ENCODE measurements at regions not wholly inside any gene's neighbourhood (a gene's known extent, or its start where the extent isn't known, plus 50 kb on each side); places are given as distances from the start of the nearest gene placed in this dataset.

DNA sequence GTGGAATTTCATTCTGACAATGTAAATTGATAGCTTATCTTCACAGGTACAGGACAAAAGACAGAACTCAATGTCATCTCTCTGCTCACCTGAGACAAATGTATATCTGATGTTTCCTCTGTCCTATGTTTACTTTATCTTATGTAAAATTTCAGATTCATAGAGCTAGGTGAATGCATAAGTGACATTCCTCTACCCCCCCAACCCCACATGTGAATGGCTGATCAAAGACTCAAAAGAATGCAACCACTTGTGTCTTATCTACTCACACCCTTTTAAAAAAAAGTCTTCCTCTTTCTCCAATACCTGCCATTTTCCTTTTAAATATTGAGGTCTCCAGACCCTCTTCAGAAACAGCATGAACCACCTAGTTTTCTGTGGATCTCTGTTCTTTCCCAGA is 736.6 kb upstream of the SEL1L start:
- H4K20me1 ChIP-seq (ENCODE audit: insufficient read depth, low read length): no peaks in the 10 kb centered on the region
- no peaks in the 10 kb centered on the region for H3K4me1 Mint-ChIP-seq
- no peak overlapping the region for H3K4me3 ChIP-seq (replicated peaks in 1 of 3; ENCODE audit: low read depth in 2 of 3, low read length in 3 of 3)
- no peaks in the 10 kb centered on the region for H3K36me3 ChIP-seq (replicated peaks in 1 of 2; ENCODE audit: control insufficient read depth in 1 of 2, insufficient read depth in 2 of 2, low read length in 2 of 2)
- no peaks in the 10 kb centered on the region for H3K27me3 ChIP-seq (ENCODE audit: control insufficient read depth in 2 of 2, insufficient read depth in 2 of 2, low read length in 2 of 2)
- no peaks in the 10 kb centered on the region for H3K4me1 ChIP-seq (ENCODE audit: control insufficient read depth in 1 of 2, insufficient read depth in 2 of 2, low read length in 2 of 2)
- TF ChIP-seq, protein P1, sequence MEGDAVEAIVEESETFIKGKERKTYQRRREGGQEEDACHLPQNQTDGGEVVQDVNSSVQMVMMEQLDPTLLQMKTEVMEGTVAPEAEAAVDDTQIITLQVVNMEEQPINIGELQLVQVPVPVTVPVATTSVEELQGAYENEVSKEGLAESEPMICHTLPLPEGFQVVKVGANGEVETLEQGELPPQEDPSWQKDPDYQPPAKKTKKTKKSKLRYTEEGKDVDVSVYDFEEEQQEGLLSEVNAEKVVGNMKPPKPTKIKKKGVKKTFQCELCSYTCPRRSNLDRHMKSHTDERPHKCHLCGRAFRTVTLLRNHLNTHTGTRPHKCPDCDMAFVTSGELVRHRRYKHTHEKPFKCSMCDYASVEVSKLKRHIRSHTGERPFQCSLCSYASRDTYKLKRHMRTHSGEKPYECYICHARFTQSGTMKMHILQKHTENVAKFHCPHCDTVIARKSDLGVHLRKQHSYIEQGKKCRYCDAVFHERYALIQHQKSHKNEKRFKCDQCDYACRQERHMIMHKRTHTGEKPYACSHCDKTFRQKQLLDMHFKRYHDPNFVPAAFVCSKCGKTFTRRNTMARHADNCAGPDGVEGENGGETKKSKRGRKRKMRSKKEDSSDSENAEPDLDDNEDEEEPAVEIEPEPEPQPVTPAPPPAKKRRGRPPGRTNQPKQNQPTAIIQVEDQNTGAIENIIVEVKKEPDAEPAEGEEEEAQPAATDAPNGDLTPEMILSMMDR (IDR thresholded peaks at IDR 0.05): no peak
- no peak overlapping the region for H3K4me2 ChIP-seq (replicated peaks; ENCODE audit: extremely low read depth, low read length, poor library complexity, severe bottlenecking)
- no peaks in the 10 kb centered on the region for H3K27me3 Mint-ChIP-seq (ENCODE audit: low read depth in 3 of 3)
- H3K27ac ChIP-seq (ENCODE audit: low read depth in 1 of 2, low read length in 2 of 2): no peak overlapping the region
- H3K9me3 ChIP-seq (replicated peaks in 1 of 2; ENCODE audit: control insufficient read depth in 1 of 2, insufficient read depth in 1 of 2, low read length in 2 of 2): peaks cover 3 to 7% of the 10 kb centered on the region in 2 donors
- H2AFZ ChIP-seq (ENCODE audit: insufficient read depth, low read depth, low read length, poor library complexity, severe bottlenecking): no peak overlapping the region
- H3K4me3 Mint-ChIP-seq: no peak overlapping the region
- H3K9ac ChIP-seq (ENCODE audit: insufficient read depth, low read length, poor library complexity, severe bottlenecking): no peak overlapping the region
- intact Hi-C loops (cut with micrococcal nuclease): no loop called here
- no peaks in the 10 kb centered on the region for H3K36me3 Mint-ChIP-seq
- no peak for DNase-seq
- peaks cover 0 to 5% (median 1%) of the 10 kb centered on the region in 7 donors for H3K9me3 Mint-ChIP-seq
- no peaks in the 10 kb centered on the region for H3K79me2 ChIP-seq (ENCODE audit: insufficient read depth, low read length)
- no peak overlapping the region for H3K27ac Mint-ChIP-seq

DNA sequence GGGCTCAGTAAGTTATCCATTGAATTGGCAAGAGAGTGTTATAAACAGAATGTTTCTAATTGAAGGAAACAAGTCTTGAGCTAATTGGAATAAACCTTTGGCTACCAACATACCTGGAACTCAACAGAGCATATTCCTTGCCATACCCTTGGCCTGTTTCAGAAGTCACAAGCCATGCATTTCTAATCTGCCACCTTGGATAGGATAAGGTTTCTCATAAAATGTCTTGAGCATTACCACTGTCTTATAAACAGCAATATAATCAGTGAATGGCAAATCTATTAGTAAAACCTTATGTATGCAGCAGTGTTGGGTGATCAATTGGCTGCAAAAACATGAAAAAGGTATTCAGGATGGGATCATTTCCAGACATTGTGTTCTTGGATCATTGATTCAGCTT is 765.2 kb upstream of the SEL1L start:
- Mint-ChIP-seq H3K9me3 (peaks cover 0 to 5% (median 2%) of the 10 kb centered on the region in 7 donors), H3K4me1 (no peaks in the 10 kb centered on the region), H3K4me3 (no peak overlapping the region), H3K27ac (no peak overlapping the region), H3K36me3 (no peaks in the 10 kb centered on the region), H3K27me3 (ENCODE audit: low read depth in 3 of 3) (no peaks in the 10 kb centered on the region)
- Histone ChIP-seq H4K20me1 (ENCODE audit: insufficient read depth, low read length) (no peaks in the 10 kb centered on the region), H3K79me2 (ENCODE audit: insufficient read depth, low read length) (no peaks in the 10 kb centered on the region), H2AFZ (ENCODE audit: insufficient read depth, low read depth, low read length, poor library complexity, severe bottlenecking) (no peak overlapping the region), H3K9ac (ENCODE audit: insufficient read depth, low read length, poor library complexity, severe bottlenecking) (no peak overlapping the region), H3K27me3 (ENCODE audit: control insufficient read depth in 2 of 2, insufficient read depth in 2 of 2, low read length in 2 of 2) (no peaks in the 10 kb centered on the region), H3K36me3 (replicated peaks in 1 of 2; ENCODE audit: control insufficient read depth in 1 of 2, insufficient read depth in 2 of 2, low read length in 2 of 2) (no peaks in the 10 kb centered on the region), H3K4me3 (replicated peaks in 1 of 3; ENCODE audit: low read depth in 2 of 3, low read length in 3 of 3) (no peak overlapping the region), H3K27ac (ENCODE audit: low read depth in 1 of 2, low read length in 2 of 2) (no peak overlapping the region), H3K4me1 (ENCODE audit: control insufficient read depth in 1 of 2, insufficient read depth in 2 of 2, low read length in 2 of 2) (no peaks in the 10 kb centered on the region), H3K9me3 (replicated peaks in 1 of 2; ENCODE audit: control insufficient read depth in 1 of 2, insufficient read depth in 1 of 2, low read length in 2 of 2) (no peaks in the 10 kb centered on the region), H3K4me2 (replicated peaks; ENCODE audit: extremely low read depth, low read length, poor library complexity, severe bottlenecking) (no peak overlapping the region)
- no peak for DNase-seq
- intact Hi-C loops (cut with micrococcal nuclease): no loop called here
- TF ChIP-seq, protein P1 (IDR thresholded peaks at IDR 0.05): no peak

Measured in CD14-positive monocyte (primary cell).